Natural killer cell (primary cell): ENCODE measurements at regions not wholly inside any gene's neighbourhood (a gene's known extent, or its start where the extent isn't known, plus 50 kb on each side); places are given as distances from the start of the nearest gene placed in this dataset.

Experiments used
- ATAC-seq, 3 donors: fragments of 150-1000 bp in 2 of 3; fragments of 200-7000 bp in 1 of 3; cut with Tn5 transposase; 1 replicate in 1 of 3; 2 replicates in 2 of 3; pipeline ENCODE4 v1.10.0; 2021; ENCODE audit warnings: mild to moderate bottlenecking in 2 of 3, moderate library complexity in 2 of 3
- DNase-seq, 2 donors: peaks; one replicate each; pipeline versions ENCODE4 v3.0.0 to v3.0.0-alpha.2; 2013 to 2021; ENCODE audit warnings: mixed read lengths in 1 of 2
- H3K27ac ChIP-seq: one replicate; pipeline ENCODE4 v1.5.1; 2013; ENCODE audit warnings: mild to moderate bottlenecking, low read length
- H3K27me3 ChIP-seq: one replicate; pipeline ENCODE4 v1.6.1; 2013; ENCODE audit warnings: low read length; ENCODE audit not compliant: control insufficient read depth, insufficient read depth
- H3K36me3 ChIP-seq: one replicate; pipeline ENCODE4 v1.6.1; 2013; ENCODE audit warnings: low read length; ENCODE audit not compliant: control insufficient read depth, insufficient read depth
- H3K4me1 ChIP-seq: one replicate; pipeline ENCODE4 v1.6.1; 2013; ENCODE audit warnings: low read length; ENCODE audit not compliant: control insufficient read depth, insufficient read depth
- H3K4me3 ChIP-seq: one replicate; pipeline ENCODE4 v1.5.1; 2013; ENCODE audit warnings: low read length
- H3K9me3 ChIP-seq: one replicate; pipeline ENCODE4 v1.6.1; 2013; ENCODE audit warnings: low read length; ENCODE audit not compliant: control insufficient read depth, insufficient read depth
- H3K27ac Mint-ChIP-seq, 2 donors: one replicate each; pipeline ENCODE4 v1.8.0; 2022; ENCODE audit warnings: mild to moderate bottlenecking in 2 of 2, mixed read lengths in 2 of 2, moderate library complexity in 1 of 2
- H3K27me3 Mint-ChIP-seq, 2 donors: one replicate each; pipeline ENCODE4 v1.8.0; 2022; ENCODE audit warnings: low read depth in 2 of 2, mixed read lengths in 2 of 2
- H3K36me3 Mint-ChIP-seq: one replicate; pipeline ENCODE4 v1.8.0; 2022; ENCODE audit warnings: mixed read lengths
- H3K4me1 Mint-ChIP-seq, 2 donors: one replicate each; pipeline ENCODE4 v1.8.0; 2022; ENCODE audit warnings: mixed read lengths in 2 of 2
- H3K4me3 Mint-ChIP-seq: one replicate; pipeline ENCODE4 v1.8.0; 2022; ENCODE audit warnings: mild to moderate bottlenecking, moderate library complexity, mixed read lengths
- H3K9me3 Mint-ChIP-seq, 2 donors: one replicate each; pipeline ENCODE4 v1.8.0; 2022; ENCODE audit warnings: mixed read lengths in 2 of 2
- WGBS: methylation state at CpG from one replicate; pipeline ENCODE4 v1.1.7; 2013; ENCODE audit warnings: missing lambda C conversion rate; ENCODE audit not compliant: insufficient coverage; 5-methylcytosine and 5-hydroxymethylcytosine counted together
- intact Hi-C: fragments of 100-400 bp; cut with micrococcal nuclease; formaldehyde crosslinking; loops from one replicate; pipeline ENCODE4 v1.14.2; 2022
- TF ChIP-seq, protein P1 (sequence below): fragments of 200-600 bp; IDR thresholded peaks from one replicate; pipeline ENCODE4 v1.8.0; 2022; ENCODE audit warnings: antibody characterized with exemption

GRCh38 chr12:42030588-42030987 is 114.1 kb downstream of the GXYLT1 start:
- Mint-ChIP-seq H3K9me3 (no peaks in the 10 kb centered on the region), H3K27me3 (peaks cover 1 to 4% of the 10 kb centered on the region in 2 donors), H3K4me1 (no peaks in the 10 kb centered on the region), H3K27ac (no peak overlapping the region), H3K4me3 (no peak overlapping the region), H3K36me3 (no peaks in the 10 kb centered on the region)
- Histone ChIP-seq H3K27me3 (no peaks in the 10 kb centered on the region), H3K4me1 (no peaks in the 10 kb centered on the region), H3K4me3 (no peak overlapping the region), H3K36me3 (no peaks in the 10 kb centered on the region), H3K27ac (no peak overlapping the region), H3K9me3 (no peaks in the 10 kb centered on the region)
- intact Hi-C loops, result no loop called here
- DNase-seq (no peak), ATAC-seq (no peak)
- WGBS, result 93% methylated on average over 6 of the region's 6 CpGs
- TF ChIP-seq, protein P1, sequence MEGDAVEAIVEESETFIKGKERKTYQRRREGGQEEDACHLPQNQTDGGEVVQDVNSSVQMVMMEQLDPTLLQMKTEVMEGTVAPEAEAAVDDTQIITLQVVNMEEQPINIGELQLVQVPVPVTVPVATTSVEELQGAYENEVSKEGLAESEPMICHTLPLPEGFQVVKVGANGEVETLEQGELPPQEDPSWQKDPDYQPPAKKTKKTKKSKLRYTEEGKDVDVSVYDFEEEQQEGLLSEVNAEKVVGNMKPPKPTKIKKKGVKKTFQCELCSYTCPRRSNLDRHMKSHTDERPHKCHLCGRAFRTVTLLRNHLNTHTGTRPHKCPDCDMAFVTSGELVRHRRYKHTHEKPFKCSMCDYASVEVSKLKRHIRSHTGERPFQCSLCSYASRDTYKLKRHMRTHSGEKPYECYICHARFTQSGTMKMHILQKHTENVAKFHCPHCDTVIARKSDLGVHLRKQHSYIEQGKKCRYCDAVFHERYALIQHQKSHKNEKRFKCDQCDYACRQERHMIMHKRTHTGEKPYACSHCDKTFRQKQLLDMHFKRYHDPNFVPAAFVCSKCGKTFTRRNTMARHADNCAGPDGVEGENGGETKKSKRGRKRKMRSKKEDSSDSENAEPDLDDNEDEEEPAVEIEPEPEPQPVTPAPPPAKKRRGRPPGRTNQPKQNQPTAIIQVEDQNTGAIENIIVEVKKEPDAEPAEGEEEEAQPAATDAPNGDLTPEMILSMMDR, result no peak

GRCh38 chr12:42027546-42027945 is 117.1 kb downstream of the GXYLT1 start:
- TF ChIP-seq, protein P1, result no peak
- peaks cover 8% of the 10 kb centered on the region for H3K4me1 ChIP-seq
- Mint-ChIP-seq H3K9me3 (no peaks in the 10 kb centered on the region), H3K27me3 (peaks cover 4 to 11% of the 10 kb centered on the region in 2 donors), H3K36me3 (no peaks in the 10 kb centered on the region), H3K4me1 (peaks cover 11 to 12% of the 10 kb centered on the region in 2 donors), H3K4me3 (no peak overlapping the region), H3K27ac (no peak overlapping the region)
- no peaks in the 10 kb centered on the region for H3K9me3 ChIP-seq
- H3K36me3 ChIP-seq, result no peaks in the 10 kb centered on the region
- H3K27ac ChIP-seq, result no peak overlapping the region
- ATAC-seq, result no peak
- intact Hi-C loops, result no loop called here
- no peak overlapping the region for H3K4me3 ChIP-seq
- DNase-seq, result no peak
- WGBS, result 93% methylated on average over 5 of the region's 5 CpGs
- H3K27me3 ChIP-seq, result no peaks in the 10 kb centered on the region

- no peak for DNase-seq
- peak overlapping the region; percentile 35 for H3K4me3 Mint-ChIP-seq
- no CpG with 5 or more reads among the region's 3 CpGs for WGBS
- Histone ChIP-seq H3K4me3 (no peak overlapping the region), H3K9me3 (no peaks in the 10 kb centered on the region), H3K4me1 (peaks cover 8% of the 10 kb centered on the region), H3K27ac (no peak overlapping the region), H3K36me3 (no peaks in the 10 kb centered on the region), H3K27me3 (no peaks in the 10 kb centered on the region)
- H3K9me3 Mint-ChIP-seq, result no peaks in the 10 kb centered on the region
- H3K27me3 Mint-ChIP-seq, result peaks cover 3 to 11% of the 10 kb centered on the region in 2 donors
- intact Hi-C loops, result loop anchor here (5.0 kb wide), 1 partner anchor 1077 kb away; no protein-coding TSS in a partner anchor
- no peak for ATAC-seq
- no peaks in the 10 kb centered on the region for H3K36me3 Mint-ChIP-seq
- peaks cover 11 to 15% of the 10 kb centered on the region in 2 donors for H3K4me1 Mint-ChIP-seq
- TF ChIP-seq, protein P1, result peak; percentile 55
- H3K27ac Mint-ChIP-seq, result peak overlapping the region in 1 of 2 donors; percentile 51
These were observed 120.2 kb downstream of the GXYLT1 start for GRCh38 chr12:42024495-42024830.
